ENCODE measurements at regions not wholly inside any gene's neighbourhood (a gene's known extent, or its start where the extent isn't known, plus 50 kb on each side); places are given as distances from the start of the nearest gene placed in this dataset.

GRCh38 chr2:18286897-18287296 lies 273.6 kb downstream of the RDH14 start:
- no peaks in the 10 kb centered on the region for H3K4me1 ChIP-seq (replicated peaks in 1 of 2)
- H3K27ac ChIP-seq: no peak overlapping the region
- DNase-seq: no peak
- H3K4me3 ChIP-seq: no peak overlapping the region
- TF ChIP-seq CTCF (IDR thresholded peaks at IDR 0.05) (no peak), POLR2A (IDR thresholded peaks at IDR 0.05) (no peak)
- no peaks in the 10 kb centered on the region for H3K27me3 ChIP-seq
- H3K36me3 ChIP-seq (replicated peaks in 1 of 2): no peaks in the 10 kb centered on the region
- H3K9me3 ChIP-seq (replicated peaks in 1 of 3): no peaks in the 10 kb centered on the region
- intact Hi-C loops (cut with DNase I): no loop called here

GRCh38 chr2:18284331-18284730 lies 276.1 kb downstream of the RDH14 start:
- H3K27ac ChIP-seq: no peak overlapping the region
- no peaks in the 10 kb centered on the region for H3K36me3 ChIP-seq (replicated peaks in 1 of 2)
- DNase-seq: no peak
- intact Hi-C loops (cut with DNase I): no loop called here
- TF ChIP-seq CTCF (IDR thresholded peaks at IDR 0.05) (no peak), POLR2A (IDR thresholded peaks at IDR 0.05) (no peak)
- 91 to 92% (median 92%) methylated on average over 4 of the region's 4 CpGs for WGBS, 4 donors
- no peaks in the 10 kb centered on the region for H3K9me3 ChIP-seq (replicated peaks in 1 of 3)
- no peaks in the 10 kb centered on the region for H3K27me3 ChIP-seq
- no peak overlapping the region for H3K4me3 ChIP-seq
- H3K4me1 ChIP-seq (replicated peaks in 1 of 2): no peaks in the 10 kb centered on the region

- Histone ChIP-seq H3K4me3 (no peak overlapping the region), H3K27ac (no peak overlapping the region), H3K36me3 (replicated peaks in 1 of 2) (no peaks in the 10 kb centered on the region), H3K4me1 (replicated peaks in 1 of 2) (no peaks in the 10 kb centered on the region), H3K9me3 (replicated peaks in 1 of 3) (no peaks in the 10 kb centered on the region), H3K27me3 (no peaks in the 10 kb centered on the region)
- intact Hi-C loops (cut with DNase I): no loop called here
- no peak for DNase-seq
- TF ChIP-seq POLR2A (IDR thresholded peaks at IDR 0.05): no peak
- no peak for TF ChIP-seq CTCF (IDR thresholded peaks at IDR 0.05)
Observed at GRCh38 chr2:18282026-18282425, 278.4 kb downstream of the RDH14 start.

GRCh38 chr2:18276583-18277075 lies 283.8 kb downstream of the RDH14 start:
- H3K4me1 ChIP-seq (replicated peaks in 1 of 2): no peaks in the 10 kb centered on the region
- no peak for TF ChIP-seq POLR2A (IDR thresholded peaks at IDR 0.05)
- TF ChIP-seq CTCF (IDR thresholded peaks at IDR 0.05): no peak
- intact Hi-C loops (cut with DNase I): no loop called here
- H3K27me3 ChIP-seq: no peaks in the 10 kb centered on the region
- no peak for DNase-seq
- H3K4me3 ChIP-seq: no peak overlapping the region
- H3K27ac ChIP-seq: no peak overlapping the region
- 61 to 90% (median 77%) methylated on average over 4 of the region's 4 CpGs for WGBS, 4 donors
- H3K36me3 ChIP-seq (replicated peaks in 1 of 2): no peaks in the 10 kb centered on the region
- H3K9me3 ChIP-seq (replicated peaks in 1 of 3): no peaks in the 10 kb centered on the region
